SK-N-SH treated with all-trans-retinoic acid at 6 μM for 48 hours (cell line): ENCODE measurements at regions not wholly inside any gene's neighbourhood (a gene's known extent, or its start where the extent isn't known, plus 50 kb on each side); places are given as distances from the start of the nearest gene placed in this dataset.
"Not testable (repeated sequence)": the region's sequence is repeated elsewhere in the genome, so short reads cannot be mapped to it uniquely, and the experiment has no call there.

Experiments used
- ARNTL ChIP-seq: fragments of 450-650 bp; formaldehyde crosslinking; IDR thresholded peaks from 2 replicates; pipeline ENCODE4 v1.5.0; 2020; ENCODE audit warnings: low read depth, mild to moderate bottlenecking, moderate library complexity, borderline replicate concordance
- BACH2 ChIP-seq: fragments of 250-450 bp; sonication (Bioruptor Pico); IDR thresholded peaks from 2 replicates; pipeline ENCODE4 v1.9.0; 2021; ENCODE audit warnings: mild to moderate bottlenecking, borderline replicate concordance
- CSDC2 ChIP-seq: fragments of 250-450 bp; sonication (Bioruptor Pico); IDR thresholded peaks from 2 replicates; pipeline ENCODE4 v1.5.0; 2020; ENCODE audit warnings: mild to moderate bottlenecking, moderate library complexity
- ESRRG ChIP-seq: fragments of 250-450 bp; sonication (Bioruptor Pico); IDR thresholded peaks from 2 replicates; pipeline ENCODE4 v1.6.1; 2021; ENCODE audit warnings: mild to moderate bottlenecking
- PATZ1 ChIP-seq: fragments of 250-450 bp; sonication (Bioruptor Pico); IDR thresholded peaks from 2 replicates; pipeline ENCODE4 v1.8.0; 2020; ENCODE audit warnings: mild to moderate bottlenecking, moderate library complexity, borderline replicate concordance
- SNAI2 ChIP-seq: fragments of 250-450 bp; sonication (Bioruptor Pico); IDR thresholded peaks from 2 replicates; pipeline ENCODE4 v1.5.0; 2020; ENCODE audit warnings: mild to moderate bottlenecking, moderate library complexity
- ZC3H10 ChIP-seq: fragments of 250-450 bp; sonication (Bioruptor Pico); IDR thresholded peaks from 2 replicates; pipeline ENCODE4 v1.5.1; 2021; ENCODE audit warnings: mild to moderate bottlenecking, moderate library complexity
- ZNF565 ChIP-seq: fragments of 450-650 bp; formaldehyde crosslinking; conservative IDR thresholded peaks from 2 replicates; pipeline ENCODE4 v1.5.0; 2020; ENCODE audit warnings: low read depth, mild to moderate bottlenecking, moderate library complexity
- ZNF70 ChIP-seq: fragments of 450-650 bp; formaldehyde crosslinking; IDR thresholded peaks from 2 replicates; pipeline ENCODE4 v1.5.0; 2020; ENCODE audit warnings: mild to moderate bottlenecking, moderate library complexity
- ZNF8 ChIP-seq: fragments of 450-650 bp; formaldehyde crosslinking; IDR thresholded peaks from 2 replicates; pipeline ENCODE4 v1.5.0; 2020; ENCODE audit warnings: mild to moderate bottlenecking, moderate library complexity
- TF ChIP-seq, protein P1 (sequence below): fragments of 250-450 bp; sonication (Bioruptor Pico); IDR thresholded peaks from 2 replicates; pipeline ENCODE4 v1.5.0; 2020; ENCODE audit warnings: mild to moderate bottlenecking, moderate library complexity
- TF ChIP-seq, protein P2 (sequence below): fragments of 250-450 bp; sonication (Bioruptor Pico); IDR thresholded peaks from 2 replicates; pipeline ENCODE4 v1.8.0; 2021; ENCODE audit warnings: low read depth, mild to moderate bottlenecking, moderate library complexity, borderline replicate concordance

DNA sequence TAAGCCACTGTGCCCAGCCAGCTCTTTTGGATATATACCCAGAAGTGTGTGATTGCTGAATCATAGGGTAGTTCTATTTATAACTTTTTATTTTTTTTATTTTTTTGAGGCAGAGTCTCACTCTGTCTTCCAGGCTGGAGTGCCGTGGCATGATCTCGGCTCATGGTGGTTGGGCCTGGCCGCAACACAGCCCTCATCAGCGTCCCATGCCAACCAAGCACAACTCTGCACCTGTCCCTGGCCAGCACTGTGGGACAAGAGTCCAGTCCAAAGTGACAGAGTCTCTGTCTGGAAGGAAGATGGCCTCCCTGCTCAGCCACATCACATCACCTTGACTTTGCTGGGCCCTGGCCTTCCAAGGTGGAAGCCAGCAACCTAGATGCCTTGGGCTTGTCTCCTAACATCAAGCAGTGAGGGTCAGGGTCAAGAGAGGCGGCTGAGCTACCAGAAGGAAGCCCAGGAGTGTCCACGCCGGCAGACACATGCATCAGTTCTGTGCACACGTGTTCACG lies 60.2 kb upstream of the METTL9 start:
- not testable (repeated sequence) for TF ChIP-seq PATZ1 (CRISPR knock-in tag); ARNTL; ZNF70 (CRISPR knock-in tag); SNAI2 (CRISPR knock-in tag); BACH2; ZC3H10 (CRISPR knock-in tag); ZNF565 (CRISPR knock-in tag); ZNF8 (CRISPR knock-in tag); CSDC2 (CRISPR knock-in tag); ESRRG
- TF ChIP-seq, protein P1, sequence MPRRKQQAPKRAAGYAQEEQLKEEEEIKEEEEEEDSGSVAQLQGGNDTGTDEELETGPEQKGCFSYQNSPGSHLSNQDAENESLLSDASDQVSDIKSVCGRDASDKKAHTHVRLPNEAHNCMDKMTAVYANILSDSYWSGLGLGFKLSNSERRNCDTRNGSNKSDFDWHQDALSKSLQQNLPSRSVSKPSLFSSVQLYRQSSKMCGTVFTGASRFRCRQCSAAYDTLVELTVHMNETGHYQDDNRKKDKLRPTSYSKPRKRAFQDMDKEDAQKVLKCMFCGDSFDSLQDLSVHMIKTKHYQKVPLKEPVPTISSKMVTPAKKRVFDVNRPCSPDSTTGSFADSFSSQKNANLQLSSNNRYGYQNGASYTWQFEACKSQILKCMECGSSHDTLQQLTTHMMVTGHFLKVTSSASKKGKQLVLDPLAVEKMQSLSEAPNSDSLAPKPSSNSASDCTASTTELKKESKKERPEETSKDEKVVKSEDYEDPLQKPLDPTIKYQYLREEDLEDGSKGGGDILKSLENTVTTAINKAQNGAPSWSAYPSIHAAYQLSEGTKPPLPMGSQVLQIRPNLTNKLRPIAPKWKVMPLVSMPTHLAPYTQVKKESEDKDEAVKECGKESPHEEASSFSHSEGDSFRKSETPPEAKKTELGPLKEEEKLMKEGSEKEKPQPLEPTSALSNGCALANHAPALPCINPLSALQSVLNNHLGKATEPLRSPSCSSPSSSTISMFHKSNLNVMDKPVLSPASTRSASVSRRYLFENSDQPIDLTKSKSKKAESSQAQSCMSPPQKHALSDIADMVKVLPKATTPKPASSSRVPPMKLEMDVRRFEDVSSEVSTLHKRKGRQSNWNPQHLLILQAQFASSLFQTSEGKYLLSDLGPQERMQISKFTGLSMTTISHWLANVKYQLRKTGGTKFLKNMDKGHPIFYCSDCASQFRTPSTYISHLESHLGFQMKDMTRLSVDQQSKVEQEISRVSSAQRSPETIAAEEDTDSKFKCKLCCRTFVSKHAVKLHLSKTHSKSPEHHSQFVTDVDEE: not testable (repeated sequence)
- TF ChIP-seq, protein P2, sequence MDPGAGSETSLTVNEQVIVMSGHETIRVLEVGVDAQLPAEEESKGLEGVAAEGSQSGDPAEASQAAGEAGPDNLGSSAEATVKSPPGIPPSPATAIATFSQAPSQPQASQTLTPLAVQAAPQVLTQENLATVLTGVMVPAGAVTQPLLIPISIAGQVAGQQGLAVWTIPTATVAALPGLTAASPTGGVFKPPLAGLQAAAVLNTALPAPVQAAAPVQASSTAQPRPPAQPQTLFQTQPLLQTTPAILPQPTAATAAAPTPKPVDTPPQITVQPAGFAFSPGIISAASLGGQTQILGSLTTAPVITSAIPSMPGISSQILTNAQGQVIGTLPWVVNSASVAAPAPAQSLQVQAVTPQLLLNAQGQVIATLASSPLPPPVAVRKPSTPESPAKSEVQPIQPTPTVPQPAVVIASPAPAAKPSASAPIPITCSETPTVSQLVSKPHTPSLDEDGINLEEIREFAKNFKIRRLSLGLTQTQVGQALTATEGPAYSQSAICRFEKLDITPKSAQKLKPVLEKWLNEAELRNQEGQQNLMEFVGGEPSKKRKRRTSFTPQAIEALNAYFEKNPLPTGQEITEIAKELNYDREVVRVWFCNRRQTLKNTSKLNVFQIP: not testable (repeated sequence)
